H1 (cell line): ENCODE measurements at regions not wholly inside any gene's neighbourhood (a gene's known extent, or its start where the extent isn't known, plus 50 kb on each side); places are given as distances from the start of the nearest gene placed in this dataset.

Experiments
- BCL11A ChIP-seq, 2 experiments: IDR thresholded peaks; one replicate each; pipeline ENCODE4 v1.6.1; 2011; ENCODE audit warnings: low read depth in 2 of 2, low read length in 2 of 2, mild to moderate bottlenecking in 2 of 2
- E2F6 ChIP-seq: IDR thresholded peaks from 2 replicates; pipeline ENCODE4 v1.6.1; 2012; ENCODE audit warnings: inconsistent platforms
- EP300 ChIP-seq, 2 experiments: IDR thresholded peaks; 1 replicate in 1 of 2; 2 replicates in 1 of 2; pipeline ENCODE4 v1.6.1; 2011 to 2012; ENCODE audit warnings: low read depth in 2 of 2, low read length in 2 of 2, mild to moderate bottlenecking in 2 of 2, borderline replicate concordance in 1 of 2, inconsistent platforms in 1 of 2, moderate library complexity in 1 of 2
- EZH2 ChIP-seq: fragments of 200-600 bp; sonication (generic); IDR thresholded peaks from 2 replicates; pipeline ENCODE4 v1.7.1; 2012; ENCODE audit warnings: low read depth, mild to moderate bottlenecking, moderate library complexity, low read length, inconsistent platforms; ENCODE audit not compliant: severe bottlenecking
- PHF8 ChIP-seq: fragments of 200-600 bp; sonication (generic); conservative IDR thresholded peaks from 2 replicates; pipeline ENCODE4 v1.7.1; 2012; ENCODE audit warnings: low read depth, mild to moderate bottlenecking, inconsistent platforms, low read length, moderate library complexity
- POLR2A ChIP-seq, 2 experiments: IDR thresholded peaks; 1 replicate in 1 of 2; 2 replicates in 1 of 2; pipeline ENCODE4 v1.6.1; 2011; ENCODE audit warnings: low read depth in 2 of 2, low read length in 2 of 2, mild to moderate bottlenecking in 2 of 2; ENCODE audit errors: control extremely low read depth in 1 of 2
- POLR2AphosphoS5 ChIP-seq: IDR thresholded peaks from 2 replicates; pipeline ENCODE4 v1.6.1; 2011; ENCODE audit warnings: low read depth, low read length
- SIN3A ChIP-seq, 2 experiments: IDR thresholded peaks in 1 of 2; conservative IDR thresholded peaks in 1 of 2; 2 replicates each; pipeline ENCODE4 v1.6.1; 2011 to 2012; ENCODE audit warnings: low read length in 2 of 2, improper control_type of control experiment in 1 of 2, low read depth in 1 of 2, mild to moderate bottlenecking in 1 of 2
- SIX5 ChIP-seq: IDR thresholded peaks from 2 replicates; pipeline ENCODE4 v1.6.1; 2011; ENCODE audit warnings: mild to moderate bottlenecking, low read depth, low read length
- TAF7 ChIP-seq: optimal IDR thresholded peaks from 2 replicates; pipeline ENCODE3; 2011; ENCODE audit warnings: low read depth, mild to moderate bottlenecking, inconsistent platforms, low read length, moderate library complexity, borderline replicate concordance
- USF2 ChIP-seq: IDR thresholded peaks from 2 replicates; pipeline ENCODE4 v1.6.1; 2011; ENCODE audit warnings: low read length, improper control_type of control experiment
- YY1 ChIP-seq: IDR thresholded peaks from 2 replicates; pipeline ENCODE4 v1.6.1; 2011; ENCODE audit warnings: low read depth, mild to moderate bottlenecking, low read length
- TF ChIP-seq, protein P1 (sequence below), 3 experiments: IDR thresholded peaks; 1 replicate in 2 of 3; 2 replicates in 1 of 3; pipeline versions ENCODE4 v1.5.1 to v1.6.1; 2011; ENCODE audit warnings: low read length in 3 of 3, mild to moderate bottlenecking in 3 of 3, inconsistent platforms in 2 of 3, low read depth in 1 of 3, moderate library complexity in 1 of 3; ENCODE audit not compliant: insufficient read depth in 1 of 3; ENCODE audit errors: control extremely low read depth in 1 of 3

DNA sequence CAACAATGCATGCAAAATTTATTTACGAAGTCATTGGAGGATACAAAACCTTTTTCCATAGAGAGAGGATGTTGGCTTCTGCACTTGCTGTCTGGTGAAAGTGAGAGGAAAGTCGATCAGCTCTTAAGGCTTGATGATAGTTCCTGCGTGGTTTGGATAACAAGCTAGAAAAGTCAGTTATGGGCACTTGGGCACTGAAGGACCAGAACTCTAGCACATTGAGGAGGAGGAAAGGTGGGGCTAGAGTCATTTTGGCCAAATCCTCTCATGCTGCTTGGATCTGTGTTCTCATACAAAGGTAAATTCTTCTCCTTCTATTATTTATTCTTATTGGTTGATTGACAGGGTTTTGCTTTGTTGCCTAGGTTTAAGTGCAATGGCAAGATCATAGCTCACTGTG, 245.9 kb upstream of the ADAMTSL1 start:
- no peak for TF ChIP-seq SIX5
- TF ChIP-seq, protein P1, sequence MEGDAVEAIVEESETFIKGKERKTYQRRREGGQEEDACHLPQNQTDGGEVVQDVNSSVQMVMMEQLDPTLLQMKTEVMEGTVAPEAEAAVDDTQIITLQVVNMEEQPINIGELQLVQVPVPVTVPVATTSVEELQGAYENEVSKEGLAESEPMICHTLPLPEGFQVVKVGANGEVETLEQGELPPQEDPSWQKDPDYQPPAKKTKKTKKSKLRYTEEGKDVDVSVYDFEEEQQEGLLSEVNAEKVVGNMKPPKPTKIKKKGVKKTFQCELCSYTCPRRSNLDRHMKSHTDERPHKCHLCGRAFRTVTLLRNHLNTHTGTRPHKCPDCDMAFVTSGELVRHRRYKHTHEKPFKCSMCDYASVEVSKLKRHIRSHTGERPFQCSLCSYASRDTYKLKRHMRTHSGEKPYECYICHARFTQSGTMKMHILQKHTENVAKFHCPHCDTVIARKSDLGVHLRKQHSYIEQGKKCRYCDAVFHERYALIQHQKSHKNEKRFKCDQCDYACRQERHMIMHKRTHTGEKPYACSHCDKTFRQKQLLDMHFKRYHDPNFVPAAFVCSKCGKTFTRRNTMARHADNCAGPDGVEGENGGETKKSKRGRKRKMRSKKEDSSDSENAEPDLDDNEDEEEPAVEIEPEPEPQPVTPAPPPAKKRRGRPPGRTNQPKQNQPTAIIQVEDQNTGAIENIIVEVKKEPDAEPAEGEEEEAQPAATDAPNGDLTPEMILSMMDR (IDR thresholded peaks at IDR 0.05; ENCODE audit: control extremely low read depth in 1 of 3, insufficient read depth in 1 of 3, low read depth in 1 of 3, low read length in 3 of 3): no peak
- TF ChIP-seq TAF7: no peak
- TF ChIP-seq EZH2: no peak
- TF ChIP-seq POLR2AphosphoS5: no peak
- no peak for TF ChIP-seq PHF8
- TF ChIP-seq BCL11A (IDR thresholded peaks at IDR 0.05; ENCODE audit: low read depth in 2 of 2, low read length in 2 of 2): no peak
- TF ChIP-seq USF2: no peak
- TF ChIP-seq POLR2A (IDR thresholded peaks at IDR 0.05; ENCODE audit: control extremely low read depth in 1 of 2, low read depth in 2 of 2, low read length in 2 of 2): no peak
- TF ChIP-seq E2F6: no peak
- no peak for TF ChIP-seq EP300 (IDR thresholded peaks at IDR 0.05; ENCODE audit: borderline replicate concordance in 1 of 2, low read depth in 2 of 2, low read length in 2 of 2)
- no peak for TF ChIP-seq YY1
- no peak for TF ChIP-seq SIN3A (conservative IDR thresholded peaks at IDR 0.05 in 1 of 2, IDR thresholded peaks at IDR 0.05 in 1 of 2; ENCODE audit: low read depth in 1 of 2, low read length in 2 of 2)
